Retina (tissue), 1 donor: ENCODE measurements at regions not wholly inside any gene's neighbourhood (a gene's known extent, or its start where the extent isn't known, plus 50 kb on each side); places are given as distances from the start of the nearest gene placed in this dataset.

Experiments used
- DNase-seq: peaks from one replicate; pipeline ENCODE4 v3.0.0-alpha.2; 2016

DNA sequence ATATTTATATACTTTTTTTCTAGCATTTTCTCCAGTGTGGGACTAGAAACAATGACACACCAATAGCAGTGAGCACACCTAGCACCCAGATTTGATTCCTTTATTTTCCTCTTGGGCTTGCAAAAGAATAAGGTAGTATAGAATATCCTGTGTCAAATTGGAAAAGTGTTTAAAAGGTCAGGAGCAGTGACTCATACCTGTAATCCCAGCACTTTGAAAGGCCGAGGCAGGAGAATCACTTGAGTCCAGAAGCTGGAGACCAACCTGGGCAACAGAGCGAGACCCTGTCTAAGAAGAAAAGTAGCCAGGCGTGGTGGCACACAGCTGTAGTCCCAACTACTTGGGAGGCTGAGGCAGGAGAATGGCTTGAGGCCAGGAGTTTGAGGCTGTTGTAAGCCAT is 53.8 kb upstream of the SGPP1 start:
- DNase-seq, result no peak

DNA sequence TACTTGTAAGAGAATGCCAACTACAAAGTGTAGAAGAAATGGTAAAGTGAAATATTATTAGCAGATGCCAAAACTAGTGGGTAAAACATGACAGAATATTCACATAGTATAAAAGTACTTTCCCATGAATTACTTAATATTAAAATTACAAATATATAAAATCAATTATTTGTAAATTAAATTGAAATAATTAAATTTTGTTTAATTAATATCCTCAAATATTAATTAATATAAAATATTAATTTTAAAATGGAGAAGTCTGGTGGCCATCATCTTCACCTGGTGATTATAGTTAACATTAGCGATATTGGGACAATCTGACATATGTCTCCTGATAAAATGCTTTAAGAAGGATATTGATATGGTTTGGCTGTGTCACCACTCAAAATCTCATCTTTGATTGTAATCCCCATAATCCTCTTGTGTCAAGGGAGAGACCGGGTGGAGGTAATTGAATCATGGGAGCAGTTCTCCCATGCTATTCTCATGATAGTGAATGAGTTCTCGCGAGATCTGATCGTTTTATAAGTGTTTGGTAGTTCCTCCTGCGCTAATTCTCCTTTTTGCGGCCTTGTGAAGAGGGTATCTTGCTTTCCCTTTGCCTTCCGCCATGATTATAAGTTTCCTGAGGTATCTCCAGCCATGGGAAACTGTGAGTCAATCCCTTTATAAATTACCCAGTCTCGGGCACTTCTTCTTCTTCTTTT is 55.0 kb upstream of the SGPP1 start:
- DNase-seq, result no peak

DNA sequence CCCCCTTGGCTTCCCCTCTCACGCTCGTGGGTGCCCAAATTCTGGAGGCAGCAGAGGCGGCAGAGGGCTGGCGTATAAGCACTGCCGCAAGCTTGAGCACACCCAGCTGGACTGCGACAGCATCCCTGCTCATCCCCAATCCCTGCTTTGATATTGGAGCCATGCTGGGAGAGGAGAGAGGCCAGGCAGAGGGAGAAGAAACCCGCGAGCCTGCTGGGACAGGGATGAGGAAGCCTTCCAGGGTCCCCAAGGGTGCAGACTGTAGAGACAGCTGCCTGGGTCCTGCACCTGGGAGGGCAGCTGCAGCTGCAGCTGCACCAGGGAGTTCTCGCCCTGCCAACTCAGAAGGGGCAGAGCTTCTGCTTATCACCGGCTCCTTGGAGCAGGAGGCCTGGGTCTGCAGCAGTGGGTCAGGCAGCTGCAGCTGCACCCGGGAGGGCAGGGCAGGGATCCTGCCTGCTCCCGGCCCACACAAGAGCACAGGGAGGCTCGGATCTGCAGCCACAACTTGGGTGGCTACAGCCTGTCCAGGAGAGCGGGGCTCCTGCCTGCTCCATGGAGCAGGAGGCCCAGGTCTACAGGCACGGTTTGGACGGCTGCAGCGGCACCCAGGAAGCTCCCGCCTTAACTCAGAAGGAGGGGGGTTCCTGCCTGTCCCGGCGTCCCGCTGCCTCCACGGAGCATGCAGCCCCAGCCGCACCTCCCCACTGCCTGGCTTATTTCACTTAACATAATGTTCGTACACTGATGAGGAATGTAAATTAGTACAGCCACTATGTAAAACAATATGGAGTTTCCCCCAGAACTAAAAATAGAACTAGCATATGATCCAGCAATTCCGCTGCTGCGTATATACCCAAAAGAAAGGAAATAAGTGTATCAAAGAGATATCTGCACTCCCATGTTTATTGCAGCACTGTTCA is 60.4 kb upstream of the SGPP1 start:
- peak; percentile 11 for DNase-seq

DNA sequence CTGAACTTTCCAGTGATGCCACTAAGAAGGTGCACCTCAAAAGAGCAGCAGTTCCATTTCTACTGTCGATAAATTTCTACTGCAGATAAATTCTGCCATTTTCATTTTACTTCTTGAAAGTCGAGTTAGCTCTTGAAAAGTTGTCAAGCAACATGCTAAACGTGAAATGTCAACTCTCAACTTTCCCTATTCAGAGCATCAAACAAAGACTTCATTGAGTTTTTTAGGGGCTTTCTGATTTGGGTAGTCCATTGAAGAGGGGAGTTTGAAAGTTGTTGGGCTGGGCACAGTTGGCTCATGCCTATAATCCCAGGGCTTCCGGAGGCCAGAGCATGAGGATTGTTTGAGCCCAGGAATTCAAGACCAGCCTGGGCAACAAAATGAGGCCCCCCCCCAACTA is 59.4 kb upstream of the SYNE2 start:
- no peak for DNase-seq

DNA sequence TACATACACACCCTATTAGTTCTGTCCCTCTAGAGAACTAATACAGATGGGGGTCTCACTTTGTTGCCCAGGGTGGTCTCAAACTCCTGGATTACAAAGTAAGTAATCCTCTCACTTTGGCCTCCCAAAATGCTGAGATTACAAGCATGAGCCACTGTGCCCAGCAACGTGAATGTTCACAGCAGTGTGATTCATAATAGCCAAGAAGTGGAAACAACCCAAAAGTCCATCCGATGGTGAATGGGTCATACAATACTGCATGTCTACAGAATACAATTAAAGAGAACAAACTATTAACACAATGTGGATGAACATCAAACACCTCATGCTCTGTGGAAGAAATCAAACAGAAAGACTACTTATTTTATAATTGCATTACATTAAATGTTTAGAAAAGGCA is 57.3 kb upstream of the SYNE2 start:
- no peak for DNase-seq

DNA sequence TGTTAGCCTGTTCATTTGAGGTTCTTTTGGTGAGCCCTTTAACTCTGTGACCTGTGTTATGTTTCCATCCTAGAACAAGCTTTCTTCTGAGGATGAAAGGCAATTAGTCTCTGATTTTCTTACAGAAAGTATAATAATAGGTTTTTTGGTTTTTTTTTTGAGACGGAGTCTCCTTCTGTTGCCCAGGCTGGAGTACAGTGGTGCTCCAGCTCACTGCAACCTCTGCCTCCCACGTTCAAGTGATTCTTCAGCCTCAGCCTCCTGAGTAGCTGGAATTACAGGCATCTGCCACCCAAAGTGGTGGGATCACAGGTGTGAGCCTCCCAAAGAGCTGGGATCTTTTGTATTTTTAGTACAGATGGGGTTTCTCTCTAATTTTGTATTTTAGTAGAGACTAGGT is 52.7 kb upstream of the SYNE2 start:
- DNase-seq, result no peak

DNA sequence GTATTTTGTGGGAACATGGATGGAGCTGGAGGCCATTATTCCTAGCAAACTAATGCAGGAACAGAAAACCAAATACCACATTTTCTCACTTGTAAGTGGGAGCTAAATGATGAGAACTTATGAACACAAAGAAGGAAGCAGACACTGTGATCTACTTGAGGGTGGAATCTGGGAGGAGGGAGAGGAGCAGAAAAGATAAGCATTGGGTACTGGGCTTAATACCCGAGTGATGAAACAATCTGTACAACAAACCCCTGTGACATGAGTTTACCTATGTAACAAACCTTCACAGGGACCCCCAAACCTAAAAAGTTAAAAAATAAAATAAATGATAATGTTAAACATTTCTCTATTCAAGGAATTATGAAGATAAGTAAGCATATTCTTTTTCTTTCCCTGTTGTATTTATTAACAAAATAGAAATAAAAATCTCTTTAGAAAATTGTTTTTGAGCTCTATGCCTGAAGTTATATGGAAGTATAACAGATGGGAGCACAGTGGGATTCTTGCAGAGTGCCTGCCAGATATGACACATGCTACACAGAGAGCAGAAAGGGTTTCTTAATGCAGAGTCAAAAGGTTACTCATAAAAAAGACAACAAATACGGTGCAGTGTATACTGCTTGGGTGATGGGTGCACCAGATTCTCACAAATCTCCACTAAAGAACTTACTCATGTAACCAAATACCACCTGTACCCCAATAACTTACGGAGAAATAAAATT is 52.0 kb upstream of the SYNE2 start:
- no peak for DNase-seq
